ENCODE measurements at regions not wholly inside any gene's neighbourhood (a gene's known extent, or its start where the extent isn't known, plus 50 kb on each side); places are given as distances from the start of the nearest gene placed in this dataset.

- TF ChIP-seq, protein P1, sequence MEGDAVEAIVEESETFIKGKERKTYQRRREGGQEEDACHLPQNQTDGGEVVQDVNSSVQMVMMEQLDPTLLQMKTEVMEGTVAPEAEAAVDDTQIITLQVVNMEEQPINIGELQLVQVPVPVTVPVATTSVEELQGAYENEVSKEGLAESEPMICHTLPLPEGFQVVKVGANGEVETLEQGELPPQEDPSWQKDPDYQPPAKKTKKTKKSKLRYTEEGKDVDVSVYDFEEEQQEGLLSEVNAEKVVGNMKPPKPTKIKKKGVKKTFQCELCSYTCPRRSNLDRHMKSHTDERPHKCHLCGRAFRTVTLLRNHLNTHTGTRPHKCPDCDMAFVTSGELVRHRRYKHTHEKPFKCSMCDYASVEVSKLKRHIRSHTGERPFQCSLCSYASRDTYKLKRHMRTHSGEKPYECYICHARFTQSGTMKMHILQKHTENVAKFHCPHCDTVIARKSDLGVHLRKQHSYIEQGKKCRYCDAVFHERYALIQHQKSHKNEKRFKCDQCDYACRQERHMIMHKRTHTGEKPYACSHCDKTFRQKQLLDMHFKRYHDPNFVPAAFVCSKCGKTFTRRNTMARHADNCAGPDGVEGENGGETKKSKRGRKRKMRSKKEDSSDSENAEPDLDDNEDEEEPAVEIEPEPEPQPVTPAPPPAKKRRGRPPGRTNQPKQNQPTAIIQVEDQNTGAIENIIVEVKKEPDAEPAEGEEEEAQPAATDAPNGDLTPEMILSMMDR (IDR thresholded peaks at IDR 0.05; ENCODE audit: poor library complexity, severe bottlenecking) = no peak
- TF ChIP-seq EZH2 (IDR thresholded peaks at IDR 0.05; ENCODE audit: borderline replicate concordance, insufficient read depth, low read length, poor library complexity, severe bottlenecking) (no peak), RAD21 (conservative IDR thresholded peaks at IDR 0.05) (no peak), REST (IDR thresholded peaks at IDR 0.05; ENCODE audit: borderline replicate concordance) (no peak), EP300 (conservative IDR thresholded peaks at IDR 0.05; ENCODE audit: poor library complexity, severe bottlenecking) (no peak)
Observed at GRCh38 chr7:10557375-10557774, 416.3 kb upstream of the PHF14 start.

All from neural cell (in vitro differentiated cells).